Body of pancreas (tissue), 4 donors: ENCODE measurements at regions not wholly inside any gene's neighbourhood (a gene's known extent, or its start where the extent isn't known, plus 50 kb on each side); places are given as distances from the start of the nearest gene placed in this dataset.

Experiments
- CTCF ChIP-seq, 7 experiments: fragments of 450-650 bp in 4 of 7; fragments of 200-600 bp in 3 of 7; sonication (generic) in 3 of 7; IDR thresholded peaks; one replicate each; pipeline ENCODE4 v1.5.1; 2016 to 2019; ENCODE audit warnings: antibody characterized with exemption in 7 of 7
- POLR2A ChIP-seq, 3 donors: fragments of 450-650 bp; IDR thresholded peaks; one replicate each; pipeline ENCODE4 v1.6.1; 2016; ENCODE audit warnings: antibody characterized with exemption in 3 of 3, mild to moderate bottlenecking in 2 of 3

GRCh38 chr3:65048151-65048550, 360.4 kb upstream of the ADAMTS9 start:
- TF ChIP-seq POLR2A (IDR thresholded peaks at IDR 0.05) (no peak), CTCF (IDR thresholded peaks at IDR 0.05) (no peak)
